ENCODE measurements at regions not wholly inside any gene's neighbourhood (a gene's known extent, or its start where the extent isn't known, plus 50 kb on each side); places are given as distances from the start of the nearest gene placed in this dataset.

DNA sequence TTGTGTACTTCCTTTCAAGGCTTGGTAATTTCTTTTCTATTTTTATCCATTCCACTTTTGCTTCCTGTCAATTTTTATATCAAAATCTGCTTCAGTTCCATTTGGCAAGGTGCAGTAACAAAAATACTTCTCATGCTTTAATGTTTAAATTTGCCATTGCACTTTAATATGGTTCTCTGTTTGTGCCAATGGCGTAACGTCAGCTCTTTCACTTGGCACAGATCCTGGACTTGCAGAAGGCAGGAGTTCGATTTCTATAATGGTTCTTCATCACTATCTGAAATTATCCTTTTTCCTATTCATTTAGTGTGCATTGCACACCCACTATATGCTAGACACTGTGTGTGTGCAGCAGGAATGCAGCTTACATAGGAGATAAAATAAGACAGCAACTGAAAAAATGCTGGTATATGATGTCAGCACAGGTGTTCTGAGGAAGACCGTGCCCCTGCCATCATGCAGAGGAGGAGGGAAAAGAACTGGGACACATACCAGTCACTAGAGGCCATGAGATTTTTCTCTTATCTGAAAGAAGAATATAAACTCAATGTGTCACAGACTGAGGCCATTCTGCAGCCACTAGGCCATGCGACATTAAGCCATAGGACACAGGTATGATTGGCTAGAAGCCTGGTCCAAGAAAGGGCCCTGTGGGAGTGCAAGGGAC lies 298.2 kb downstream of the RPAP3 start (continued):
- no peak for TF ChIP-seq USF2 (IDR thresholded peaks at IDR 0.05; ENCODE audit: borderline replicate concordance, low read depth, low read length)
- no peak for TF ChIP-seq KAT2A (conservative IDR thresholded peaks at IDR 0.05; ENCODE audit: control insufficient read depth, low read depth, low read length)

- Histone ChIP-seq H4K20me1 (ENCODE audit: control insufficient read depth, insufficient read depth) (no peaks in the 10 kb centered on the region), H3K9ac (ENCODE audit: control insufficient read depth, insufficient read depth, low read length) (no peak overlapping the region), H2AFZ (ENCODE audit: control insufficient read depth, low read depth, low read length) (no peak overlapping the region), H3K4me2 (ENCODE audit: control insufficient read depth, insufficient read depth) (no peak overlapping the region), H3K27ac (ENCODE audit: control insufficient read depth, insufficient read depth) (no peak overlapping the region), H3K9me3 (replicated peaks; ENCODE audit: control insufficient read depth, insufficient read depth, low read length) (no peaks in the 10 kb centered on the region), H3K4me3 (no peak overlapping the region), H3K36me3 (ENCODE audit: control insufficient read depth in 2 of 2, insufficient read depth in 2 of 2, low read length in 1 of 2) (no peaks in the 10 kb centered on the region), H3K79me2 (ENCODE audit: control insufficient read depth, insufficient read depth, low read length) (no peaks in the 10 kb centered on the region), H3K4me1 (ENCODE audit: control insufficient read depth, insufficient read depth, low read length) (no peaks in the 10 kb centered on the region), H3K27me3 (replicated peaks in 1 of 2; ENCODE audit: control insufficient read depth in 2 of 2, insufficient read depth in 2 of 2, low read length in 1 of 2) (no peaks in the 10 kb centered on the region)
- ChIA-PET CTCF (interaction anchor here (0.5 kb wide), 1 partner anchor 1943 kb away, joined by 3 read pairs; no protein-coding TSS in a partner anchor), RAD21 (ENCODE audit: unreplicated experiment) (no interaction called here), SMC1A (ENCODE audit: uncharacterized antibody, unreplicated experiment) (interaction anchor here (0.6 to 0.9 kb wide), 4 partner anchors 13 to 93 kb away, joined by 3 read pairs; no protein-coding TSS in a partner anchor), POLR2A (interaction anchor here (0.7 kb wide), 1 partner anchor 904 kb away, joined by 3 read pairs; no protein-coding TSS in a partner anchor)
- ATAC-seq: no peak
- DNase-seq (ENCODE audit: low read depth, low spot score): no peak
- in situ Hi-C loops (cut with MboI) (no loop called here), intact Hi-C loops (cut with micrococcal nuclease; ENCODE audit: unreplicated experiment) (no loop called here)
- BruUV-seq (replicated peaks): no TSS peak
- 0% methylated on average over 1 of the region's 1 CpG for WGBS (ENCODE audit: insufficient coverage, insufficient replicate concordance, low lambda C conversion rate, missing lambda C conversion rate)
- FAIRE-seq: no peak
- TF ChIP-seq SMAD1 (IDR thresholded peaks at IDR 0.05; ENCODE audit: low read depth, partially characterized antibody): no peak
- TF ChIP-seq HDAC2 (IDR thresholded peaks at IDR 0.05): no peak
- TF ChIP-seq TARDBP (IDR thresholded peaks at IDR 0.05; ENCODE audit: borderline replicate concordance): no peak
- TF ChIP-seq ATF2 (IDR thresholded peaks at IDR 0.05; ENCODE audit: low read length): no peak
- TF ChIP-seq NBN (IDR thresholded peaks at IDR 0.05): no peak
- no peak for TF ChIP-seq NR2F1 (conservative IDR thresholded peaks at IDR 0.05)
- TF ChIP-seq, protein P1, sequence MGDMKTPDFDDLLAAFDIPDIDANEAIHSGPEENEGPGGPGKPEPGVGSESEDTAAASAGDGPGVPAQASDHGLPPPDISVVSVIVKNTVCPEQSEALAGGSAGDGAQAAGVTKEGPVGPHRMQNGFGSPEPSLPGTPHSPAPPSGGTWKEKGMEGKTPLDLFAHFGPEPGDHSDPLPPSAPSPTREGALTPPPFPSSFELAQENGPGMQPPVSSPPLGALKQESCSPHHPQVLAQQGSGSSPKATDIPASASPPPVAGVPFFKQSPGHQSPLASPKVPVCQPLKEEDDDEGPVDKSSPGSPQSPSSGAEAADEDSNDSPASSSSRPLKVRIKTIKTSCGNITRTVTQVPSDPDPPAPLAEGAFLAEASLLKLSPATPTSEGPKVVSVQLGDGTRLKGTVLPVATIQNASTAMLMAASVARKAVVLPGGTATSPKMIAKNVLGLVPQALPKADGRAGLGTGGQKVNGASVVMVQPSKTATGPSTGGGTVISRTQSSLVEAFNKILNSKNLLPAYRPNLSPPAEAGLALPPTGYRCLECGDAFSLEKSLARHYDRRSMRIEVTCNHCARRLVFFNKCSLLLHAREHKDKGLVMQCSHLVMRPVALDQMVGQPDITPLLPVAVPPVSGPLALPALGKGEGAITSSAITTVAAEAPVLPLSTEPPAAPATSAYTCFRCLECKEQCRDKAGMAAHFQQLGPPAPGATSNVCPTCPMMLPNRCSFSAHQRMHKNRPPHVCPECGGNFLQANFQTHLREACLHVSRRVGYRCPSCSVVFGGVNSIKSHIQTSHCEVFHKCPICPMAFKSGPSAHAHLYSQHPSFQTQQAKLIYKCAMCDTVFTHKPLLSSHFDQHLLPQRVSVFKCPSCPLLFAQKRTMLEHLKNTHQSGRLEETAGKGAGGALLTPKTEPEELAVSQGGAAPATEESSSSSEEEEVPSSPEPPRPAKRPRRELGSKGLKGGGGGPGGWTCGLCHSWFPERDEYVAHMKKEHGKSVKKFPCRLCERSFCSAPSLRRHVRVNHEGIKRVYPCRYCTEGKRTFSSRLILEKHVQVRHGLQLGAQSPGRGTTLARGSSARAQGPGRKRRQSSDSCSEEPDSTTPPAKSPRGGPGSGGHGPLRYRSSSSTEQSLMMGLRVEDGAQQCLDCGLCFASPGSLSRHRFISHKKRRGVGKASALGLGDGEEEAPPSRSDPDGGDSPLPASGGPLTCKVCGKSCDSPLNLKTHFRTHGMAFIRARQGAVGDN (IDR thresholded peaks at IDR 0.05): no peak
- TF ChIP-seq CHD1 (IDR thresholded peaks at IDR 0.05; ENCODE audit: low read depth, low read length): no peak
- no peak for TF ChIP-seq ZZZ3 (IDR thresholded peaks at IDR 0.05; ENCODE audit: control insufficient read depth, insufficient read length, low read depth)
- TF ChIP-seq ETV6 (conservative IDR thresholded peaks at IDR 0.05 in 1 of 2, IDR thresholded peaks at IDR 0.05 in 1 of 2; ENCODE audit: borderline replicate concordance in 1 of 2, low read depth in 1 of 2): no peak
- TF ChIP-seq BHLHE40 (IDR thresholded peaks at IDR 0.05; ENCODE audit: borderline replicate concordance in 1 of 2, low read depth in 2 of 2, low read length in 1 of 2): no peak
- no peak for TF ChIP-seq IKZF1 (conservative IDR thresholded peaks at IDR 0.05)
These were observed 302.1 kb downstream of the RPAP3 start for GRCh38 chr12:47403681-47404080.

Data from GM12878 (cell line).